ENCODE measurements at regions not wholly inside any gene's neighbourhood (a gene's known extent, or its start where the extent isn't known, plus 50 kb on each side); places are given as distances from the start of the nearest gene placed in this dataset.

DNA sequence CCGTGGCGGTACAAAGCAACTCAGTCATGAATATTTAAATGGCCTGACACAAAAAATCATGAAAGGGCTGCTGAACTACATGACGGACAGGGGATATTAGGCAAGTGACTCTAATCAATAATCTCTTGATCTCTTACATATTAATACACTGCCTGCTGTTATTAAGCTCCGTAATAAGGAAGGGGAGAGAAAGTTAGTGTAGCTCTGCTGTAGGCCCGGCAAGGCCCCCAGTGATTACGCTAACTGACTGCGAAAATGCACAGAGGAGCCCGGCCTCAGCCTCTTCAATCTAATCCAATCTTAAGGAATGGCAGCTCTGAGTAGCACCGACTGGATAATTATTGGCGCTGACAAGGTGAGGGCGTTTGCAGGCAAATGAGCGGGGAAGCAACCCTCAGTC lies 583.5 kb upstream of the MKI67 start:
- no peak overlapping the region for H3K27ac ChIP-seq
- 60% methylated on average over 4 of the region's 12 CpGs for WGBS (ENCODE audit: insufficient coverage, low coverage, low lambda C conversion rate, missing lambda C conversion rate)
- intact Hi-C loops (cut with DNase I): no loop called here
- no peaks in the 10 kb centered on the region for H3K36me3 ChIP-seq
- DNase-seq (no peak), ATAC-seq (no peak)
- no peaks in the 10 kb centered on the region for H3K4me1 ChIP-seq
- TF ChIP-seq, protein P1, sequence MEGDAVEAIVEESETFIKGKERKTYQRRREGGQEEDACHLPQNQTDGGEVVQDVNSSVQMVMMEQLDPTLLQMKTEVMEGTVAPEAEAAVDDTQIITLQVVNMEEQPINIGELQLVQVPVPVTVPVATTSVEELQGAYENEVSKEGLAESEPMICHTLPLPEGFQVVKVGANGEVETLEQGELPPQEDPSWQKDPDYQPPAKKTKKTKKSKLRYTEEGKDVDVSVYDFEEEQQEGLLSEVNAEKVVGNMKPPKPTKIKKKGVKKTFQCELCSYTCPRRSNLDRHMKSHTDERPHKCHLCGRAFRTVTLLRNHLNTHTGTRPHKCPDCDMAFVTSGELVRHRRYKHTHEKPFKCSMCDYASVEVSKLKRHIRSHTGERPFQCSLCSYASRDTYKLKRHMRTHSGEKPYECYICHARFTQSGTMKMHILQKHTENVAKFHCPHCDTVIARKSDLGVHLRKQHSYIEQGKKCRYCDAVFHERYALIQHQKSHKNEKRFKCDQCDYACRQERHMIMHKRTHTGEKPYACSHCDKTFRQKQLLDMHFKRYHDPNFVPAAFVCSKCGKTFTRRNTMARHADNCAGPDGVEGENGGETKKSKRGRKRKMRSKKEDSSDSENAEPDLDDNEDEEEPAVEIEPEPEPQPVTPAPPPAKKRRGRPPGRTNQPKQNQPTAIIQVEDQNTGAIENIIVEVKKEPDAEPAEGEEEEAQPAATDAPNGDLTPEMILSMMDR (IDR thresholded peaks at IDR 0.05): no peak
- TF ChIP-seq POLR2A (IDR thresholded peaks at IDR 0.05): no peak
- no peaks in the 10 kb centered on the region for H3K9me3 ChIP-seq
- H3K27me3 ChIP-seq: no peaks in the 10 kb centered on the region
- H3K4me3 ChIP-seq: no peak overlapping the region

DNA sequence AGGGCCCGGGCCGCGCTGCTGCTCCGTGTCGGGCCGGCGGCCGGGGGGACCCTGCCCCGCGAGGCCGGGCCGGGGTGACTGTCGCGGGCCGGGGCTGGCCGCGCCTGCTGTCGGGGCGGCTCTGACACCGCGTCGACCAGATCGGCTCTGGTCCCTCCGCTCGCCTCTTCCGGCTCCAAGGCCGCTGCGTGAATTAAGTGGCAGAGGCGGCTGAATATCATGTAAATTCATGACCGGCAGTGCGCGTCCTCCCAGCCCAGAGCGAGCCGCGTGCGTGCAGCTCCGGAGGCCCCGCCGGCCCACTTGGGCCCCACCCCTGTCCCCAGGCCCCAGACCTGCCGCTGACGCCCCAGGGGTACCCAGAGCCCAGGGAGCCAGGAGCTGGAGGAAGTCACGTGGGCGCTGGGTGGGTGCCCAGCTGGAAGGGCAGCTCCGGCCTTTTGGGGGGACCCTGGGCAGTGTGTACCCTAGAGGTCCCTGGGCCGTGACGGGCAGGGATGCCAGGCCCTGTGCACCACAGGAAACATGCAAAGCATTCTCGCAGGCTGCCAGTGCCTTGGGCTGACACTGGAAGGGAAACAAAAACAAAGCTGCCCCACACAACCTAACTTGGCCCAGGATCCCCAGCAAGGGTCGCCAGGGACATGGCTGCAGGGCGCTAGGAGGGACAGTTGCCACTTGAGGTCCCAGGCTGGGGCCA lies 584.0 kb upstream of the MKI67 start:
- Histone ChIP-seq H3K4me1 (no peaks in the 10 kb centered on the region), H3K27ac (no peak overlapping the region), H3K36me3 (no peaks in the 10 kb centered on the region), H3K9me3 (no peaks in the 10 kb centered on the region), H3K4me3 (no peak overlapping the region), H3K27me3 (no peaks in the 10 kb centered on the region)
- TF ChIP-seq, protein P1 (IDR thresholded peaks at IDR 0.05): no peak
- no peak for TF ChIP-seq POLR2A (IDR thresholded peaks at IDR 0.05)
- DNase-seq (no peak), ATAC-seq (peak in 1 of 4 donors; percentile 18)
- 60% methylated on average over 1 of the region's 49 CpGs for WGBS (ENCODE audit: insufficient coverage, low coverage, low lambda C conversion rate, missing lambda C conversion rate)
- intact Hi-C loops (cut with DNase I): no loop called here

- DNase-seq (no peak), ATAC-seq (peak in 1 of 4 donors; percentile 21)
- no peak overlapping the region for H3K27ac ChIP-seq
- H3K9me3 ChIP-seq: no peaks in the 10 kb centered on the region
- no peaks in the 10 kb centered on the region for H3K27me3 ChIP-seq
- WGBS (ENCODE audit: insufficient coverage, low coverage, low lambda C conversion rate, missing lambda C conversion rate): 27% methylated on average over 3 of the region's 8 CpGs
- no peaks in the 10 kb centered on the region for H3K36me3 ChIP-seq
- no peaks in the 10 kb centered on the region for H3K4me1 ChIP-seq
- intact Hi-C loops (cut with DNase I): no loop called here
- H3K4me3 ChIP-seq: no peak overlapping the region
- TF ChIP-seq, protein P1 (IDR thresholded peaks at IDR 0.05): no peak
- no peak for TF ChIP-seq POLR2A (IDR thresholded peaks at IDR 0.05)
Observed at GRCh38 chr10:128710798-128711183, 584.6 kb upstream of the MKI67 start.

DNA sequence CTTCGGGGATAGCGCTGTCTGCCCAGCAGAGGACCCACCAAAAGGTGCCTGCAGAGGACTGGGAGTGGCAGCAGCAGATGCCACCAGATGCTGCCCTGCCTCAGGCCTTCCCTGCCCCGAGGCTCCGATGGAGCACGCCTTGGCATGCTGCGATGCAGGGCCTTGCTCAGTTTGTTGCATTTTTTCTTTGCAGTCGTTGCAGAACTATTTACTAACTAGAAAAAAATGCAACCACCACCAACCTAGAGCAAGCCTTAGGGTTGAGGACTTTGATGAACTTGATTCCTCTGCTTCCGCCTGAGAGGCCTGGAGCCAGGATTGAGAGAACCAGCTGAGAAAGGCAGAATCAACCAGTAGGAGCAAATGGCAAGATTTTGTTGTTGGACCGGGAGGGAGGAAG lies 585.6 kb upstream of the MKI67 start:
- Histone ChIP-seq H3K27ac (no peak overlapping the region), H3K36me3 (no peaks in the 10 kb centered on the region), H3K27me3 (no peaks in the 10 kb centered on the region), H3K4me1 (no peaks in the 10 kb centered on the region), H3K4me3 (no peak overlapping the region), H3K9me3 (no peaks in the 10 kb centered on the region)
- DNase-seq (no peak), ATAC-seq (no peak)
- TF ChIP-seq, protein P1 (IDR thresholded peaks at IDR 0.05): no peak
- no peak for TF ChIP-seq POLR2A (IDR thresholded peaks at IDR 0.05)
- 57% methylated on average over 7 of the region's 9 CpGs for WGBS (ENCODE audit: insufficient coverage, low coverage, low lambda C conversion rate, missing lambda C conversion rate)
- intact Hi-C loops (cut with DNase I): no loop called here
